H1 (cell line): ENCODE measurements at regions not wholly inside any gene's neighbourhood (a gene's known extent, or its start where the extent isn't known, plus 50 kb on each side); places are given as distances from the start of the nearest gene placed in this dataset.

Experiments
- CHD7 ChIP-seq: fragments of 300-600 bp; sonication (generic); IDR thresholded peaks from 2 replicates; pipeline ENCODE4 v1.7.1; 2012; ENCODE audit warnings: low read length, moderate library complexity, mild to moderate bottlenecking, inconsistent platforms; ENCODE audit not compliant: insufficient replicate concordance
- YY1 ChIP-seq: IDR thresholded peaks from 2 replicates; pipeline ENCODE4 v1.6.1; 2011; ENCODE audit warnings: low read depth, mild to moderate bottlenecking, low read length
- TF ChIP-seq, protein P1 (sequence below): IDR thresholded peaks from 2 replicates; pipeline ENCODE4 v1.6.1; 2012; ENCODE audit warnings: low read length, inconsistent platforms

DNA sequence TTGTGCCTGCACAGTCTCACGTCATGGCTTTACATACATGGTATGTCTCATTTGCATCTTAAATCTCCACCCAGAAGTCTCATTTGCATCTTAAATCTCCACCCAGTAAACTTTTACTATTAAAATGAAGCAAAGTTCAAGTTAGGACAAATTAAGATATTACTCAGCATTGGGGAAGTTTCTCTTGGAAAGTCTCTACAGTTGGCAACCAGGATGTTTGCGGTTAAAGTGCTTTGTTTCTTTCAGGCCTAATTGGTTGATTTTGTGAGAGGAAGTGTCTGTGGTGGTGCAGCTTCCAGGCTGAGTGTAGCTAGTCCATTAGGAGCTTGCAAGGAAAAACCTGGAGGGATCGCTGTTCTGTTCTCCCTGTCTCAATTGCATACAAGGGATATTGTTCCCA, 1373.3 kb upstream of the GOT2 start (continued):
- TF ChIP-seq CHD7 (no peak), YY1 (no peak)
- TF ChIP-seq, protein P1, sequence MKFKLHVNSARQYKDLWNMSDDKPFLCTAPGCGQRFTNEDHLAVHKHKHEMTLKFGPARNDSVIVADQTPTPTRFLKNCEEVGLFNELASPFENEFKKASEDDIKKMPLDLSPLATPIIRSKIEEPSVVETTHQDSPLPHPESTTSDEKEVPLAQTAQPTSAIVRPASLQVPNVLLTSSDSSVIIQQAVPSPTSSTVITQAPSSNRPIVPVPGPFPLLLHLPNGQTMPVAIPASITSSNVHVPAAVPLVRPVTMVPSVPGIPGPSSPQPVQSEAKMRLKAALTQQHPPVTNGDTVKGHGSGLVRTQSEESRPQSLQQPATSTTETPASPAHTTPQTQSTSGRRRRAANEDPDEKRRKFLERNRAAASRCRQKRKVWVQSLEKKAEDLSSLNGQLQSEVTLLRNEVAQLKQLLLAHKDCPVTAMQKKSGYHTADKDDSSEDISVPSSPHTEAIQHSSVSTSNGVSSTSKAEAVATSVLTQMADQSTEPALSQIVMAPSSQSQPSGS: no peak
